ENCODE measurements at regions not wholly inside any gene's neighbourhood (a gene's known extent, or its start where the extent isn't known, plus 50 kb on each side); places are given as distances from the start of the nearest gene placed in this dataset.

DNA sequence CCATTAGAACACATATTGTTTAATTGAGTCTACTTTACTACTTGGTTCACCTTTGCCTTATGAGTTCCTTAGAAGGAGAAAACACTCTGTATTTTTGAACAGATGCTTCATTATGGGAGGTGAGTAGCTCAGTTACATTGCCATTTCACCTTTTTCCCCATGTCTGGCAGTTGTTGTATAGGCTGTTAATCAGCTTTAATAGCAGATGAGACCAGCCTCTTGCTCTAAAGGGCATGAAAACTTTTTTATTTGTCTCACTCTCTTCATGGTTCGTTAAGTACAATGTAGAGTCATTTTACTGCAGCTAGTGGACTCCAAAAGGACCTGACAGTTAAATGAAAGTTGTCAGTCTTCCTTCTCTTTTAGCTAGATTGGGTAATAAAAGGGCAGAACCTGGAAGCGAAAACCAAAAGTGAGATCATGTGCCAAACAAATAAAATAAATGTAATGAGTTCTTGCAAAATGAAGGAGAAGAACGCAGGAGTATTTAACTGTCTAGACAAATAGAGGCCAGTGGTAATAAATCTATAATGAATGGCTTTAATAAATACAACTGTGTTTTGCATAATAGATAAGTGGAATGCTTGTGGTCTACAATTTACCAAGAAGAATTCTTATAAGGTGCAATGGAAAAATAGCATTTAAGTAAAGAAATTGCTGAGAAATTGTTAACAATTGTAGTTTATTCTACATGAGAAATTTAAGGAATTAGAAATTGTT is 180.0 kb upstream of the NEGR1 start:
- H3F3A ChIP-seq (ENCODE audit: insufficient read depth, low read depth), result no peaks in the 10 kb centered on the region
- no peaks in the 10 kb centered on the region for H3K9me3 ChIP-seq (ENCODE audit: insufficient read depth, low read depth)
- BruUV-seq (replicated peaks), result no TSS peak
- DNase-seq, result no peak
- no peak overlapping the region for H3K4me2 ChIP-seq
- no peak overlapping the region for H3K27ac ChIP-seq
- H3K27me3 ChIP-seq (ENCODE audit: insufficient read depth, low read depth), result no peaks in the 10 kb centered on the region
- intact Hi-C loops (cut with micrococcal nuclease; ENCODE audit: unreplicated experiment), result no loop called here
- H3K9me2 ChIP-seq (ENCODE audit: insufficient read depth), result no peaks in the 10 kb centered on the region
- ChIA-PET CTCF (no interaction called here), POLR2A (ENCODE audit: unreplicated experiment) (interaction anchor here (0.6 kb wide), 1 partner anchor 10 kb away, joined by 3 read pairs; no protein-coding TSS in a partner anchor)
- H3K4me1 ChIP-seq (replicated peaks; ENCODE audit: insufficient read depth), result no peaks in the 10 kb centered on the region
- H3K36me3 ChIP-seq (ENCODE audit: low read depth), result no peaks in the 10 kb centered on the region
- no peak overlapping the region for H2AFZ ChIP-seq
- H3K79me2 ChIP-seq (ENCODE audit: low read depth), result no peaks in the 10 kb centered on the region
- H4K20me1 ChIP-seq (ENCODE audit: insufficient read depth), result no peaks in the 10 kb centered on the region
- TF ChIP-seq, protein P1, sequence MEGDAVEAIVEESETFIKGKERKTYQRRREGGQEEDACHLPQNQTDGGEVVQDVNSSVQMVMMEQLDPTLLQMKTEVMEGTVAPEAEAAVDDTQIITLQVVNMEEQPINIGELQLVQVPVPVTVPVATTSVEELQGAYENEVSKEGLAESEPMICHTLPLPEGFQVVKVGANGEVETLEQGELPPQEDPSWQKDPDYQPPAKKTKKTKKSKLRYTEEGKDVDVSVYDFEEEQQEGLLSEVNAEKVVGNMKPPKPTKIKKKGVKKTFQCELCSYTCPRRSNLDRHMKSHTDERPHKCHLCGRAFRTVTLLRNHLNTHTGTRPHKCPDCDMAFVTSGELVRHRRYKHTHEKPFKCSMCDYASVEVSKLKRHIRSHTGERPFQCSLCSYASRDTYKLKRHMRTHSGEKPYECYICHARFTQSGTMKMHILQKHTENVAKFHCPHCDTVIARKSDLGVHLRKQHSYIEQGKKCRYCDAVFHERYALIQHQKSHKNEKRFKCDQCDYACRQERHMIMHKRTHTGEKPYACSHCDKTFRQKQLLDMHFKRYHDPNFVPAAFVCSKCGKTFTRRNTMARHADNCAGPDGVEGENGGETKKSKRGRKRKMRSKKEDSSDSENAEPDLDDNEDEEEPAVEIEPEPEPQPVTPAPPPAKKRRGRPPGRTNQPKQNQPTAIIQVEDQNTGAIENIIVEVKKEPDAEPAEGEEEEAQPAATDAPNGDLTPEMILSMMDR (conservative IDR thresholded peaks at IDR 0.05), result no peak
- no peak overlapping the region for H3K4me3 ChIP-seq

DNA sequence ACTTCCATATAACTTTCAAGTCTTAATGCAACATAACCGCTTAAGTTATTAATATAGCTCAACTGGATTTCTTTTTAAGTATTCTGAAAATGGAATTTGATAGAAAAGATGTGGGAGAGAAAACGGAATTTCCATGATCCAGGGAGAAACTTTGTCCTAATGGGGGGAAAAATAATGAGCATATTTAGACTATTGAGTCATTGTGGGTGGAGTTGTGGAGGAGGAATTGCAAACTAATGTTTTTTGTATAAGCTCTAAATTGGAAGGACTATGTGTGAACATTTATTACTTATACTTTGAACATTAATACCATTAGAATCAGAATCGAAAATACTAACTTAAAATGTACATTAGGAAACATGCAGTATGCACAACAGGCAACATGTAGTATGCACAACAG is 159.9 kb upstream of the NEGR1 start:
- intact Hi-C loops (cut with micrococcal nuclease; ENCODE audit: unreplicated experiment), result no loop called here
- ChIA-PET POLR2A (ENCODE audit: unreplicated experiment) (no interaction called here), CTCF (no interaction called here)
- H3K79me2 ChIP-seq (ENCODE audit: low read depth), result no peaks in the 10 kb centered on the region
- no peak overlapping the region for H2AFZ ChIP-seq
- DNase-seq, result no peak
- no peaks in the 10 kb centered on the region for H3K36me3 ChIP-seq (ENCODE audit: low read depth)
- BruUV-seq (replicated peaks), result no TSS peak
- no peak overlapping the region for H3K4me3 ChIP-seq
- no peaks in the 10 kb centered on the region for H3K9me3 ChIP-seq (ENCODE audit: insufficient read depth, low read depth)
- no peak overlapping the region for H3K27ac ChIP-seq
- H3F3A ChIP-seq (ENCODE audit: insufficient read depth, low read depth), result no peaks in the 10 kb centered on the region
- no peak for TF ChIP-seq EZH2 (IDR thresholded peaks at IDR 0.05; ENCODE audit: low read depth)
- TF ChIP-seq, protein P1 (conservative IDR thresholded peaks at IDR 0.05), result no peak
- H4K20me1 ChIP-seq (ENCODE audit: insufficient read depth), result no peaks in the 10 kb centered on the region
- H3K4me1 ChIP-seq (replicated peaks; ENCODE audit: insufficient read depth), result no peaks in the 10 kb centered on the region
- H3K9me2 ChIP-seq (ENCODE audit: insufficient read depth), result no peaks in the 10 kb centered on the region
- H3K4me2 ChIP-seq, result no peak overlapping the region
- no peaks in the 10 kb centered on the region for H3K27me3 ChIP-seq (ENCODE audit: insufficient read depth, low read depth)

DNA sequence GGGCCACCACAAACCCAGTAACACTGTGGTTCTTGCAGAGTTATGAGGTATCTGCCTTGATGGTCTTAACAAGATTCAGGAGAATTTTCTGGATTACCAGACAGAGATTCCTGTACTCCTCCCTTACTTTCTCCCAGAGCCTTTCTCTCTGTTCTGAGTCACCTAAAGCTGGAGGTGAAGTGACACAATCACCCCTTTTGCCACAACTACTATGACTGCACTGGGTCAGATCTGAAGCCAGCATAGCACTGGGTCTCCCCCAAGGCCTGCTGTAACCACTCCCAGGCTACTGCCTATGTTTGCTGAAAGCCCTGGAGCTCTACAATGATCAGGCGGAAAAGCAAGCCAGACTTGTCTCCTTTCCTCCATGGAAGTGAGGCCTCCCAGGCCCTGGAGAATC is 156.7 kb upstream of the NEGR1 start:
- Histone ChIP-seq H3K27ac (no peak overlapping the region), H4K20me1 (ENCODE audit: insufficient read depth) (no peaks in the 10 kb centered on the region), H3K36me3 (ENCODE audit: low read depth) (no peaks in the 10 kb centered on the region), H3F3A (ENCODE audit: insufficient read depth, low read depth) (no peaks in the 10 kb centered on the region), H3K79me2 (ENCODE audit: low read depth) (no peaks in the 10 kb centered on the region), H3K9me2 (ENCODE audit: insufficient read depth) (no peaks in the 10 kb centered on the region), H3K4me2 (no peak overlapping the region), H3K4me1 (replicated peaks; ENCODE audit: insufficient read depth) (no peaks in the 10 kb centered on the region), H3K9me3 (ENCODE audit: insufficient read depth, low read depth) (no peaks in the 10 kb centered on the region), H3K4me3 (no peak overlapping the region), H3K27me3 (ENCODE audit: insufficient read depth, low read depth) (no peaks in the 10 kb centered on the region), H2AFZ (no peak overlapping the region)
- ChIA-PET CTCF (no interaction called here), POLR2A (ENCODE audit: unreplicated experiment) (no interaction called here)
- intact Hi-C loops (cut with micrococcal nuclease; ENCODE audit: unreplicated experiment), result no loop called here
- no peak for TF ChIP-seq EZH2 (IDR thresholded peaks at IDR 0.05; ENCODE audit: low read depth)
- TF ChIP-seq, protein P1 (conservative IDR thresholded peaks at IDR 0.05), result no peak
- no peak for DNase-seq
- BruUV-seq (replicated peaks), result no TSS peak

Data from PC-9 (cell line).